ENCODE measurements at regions not wholly inside any gene's neighbourhood (a gene's known extent, or its start where the extent isn't known, plus 50 kb on each side); places are given as distances from the start of the nearest gene placed in this dataset.

DNA sequence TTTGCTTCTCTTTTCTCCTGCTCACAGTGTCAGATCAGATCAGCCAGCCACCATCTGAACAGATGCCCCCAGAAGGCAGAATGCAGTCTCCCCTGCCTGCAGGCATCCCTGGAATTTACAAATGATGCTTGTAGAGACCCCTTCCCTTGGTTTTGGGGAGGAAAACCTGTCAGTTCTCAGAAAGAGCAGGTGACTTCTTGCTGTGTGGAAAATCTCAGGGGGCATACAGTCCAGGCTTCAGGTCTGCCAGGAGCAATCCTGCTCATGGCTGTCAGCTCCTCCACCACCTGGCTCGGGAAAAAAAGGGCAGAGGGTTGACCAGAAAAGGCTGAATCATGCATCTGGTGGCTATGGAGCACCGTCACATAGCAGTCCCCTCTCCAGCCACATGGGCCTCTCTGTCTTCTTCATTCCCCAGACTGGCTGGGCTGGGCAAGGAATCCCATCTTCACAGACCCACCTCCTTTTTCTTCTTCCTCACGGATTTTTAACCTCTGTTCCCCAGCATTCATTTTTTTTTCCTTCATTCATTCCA is 107.0 kb downstream of the KCNF1 start:
- TF ChIP-seq ZNF114 (CRISPR knock-in tag; IDR thresholded peaks at IDR 0.05) = no peak
- no peak for TF ChIP-seq ETS1 (IDR thresholded peaks at IDR 0.05)
- TF ChIP-seq CREB1 (CRISPR knock-in tag; IDR thresholded peaks at IDR 0.05; ENCODE audit: low read depth) = no peak
- TF ChIP-seq EZH2 (IDR thresholded peaks at IDR 0.05; ENCODE audit: low read depth, unreplicated experiment) = no peak
- no peak for TF ChIP-seq REST (IDR thresholded peaks at IDR 0.05; ENCODE audit: unreplicated experiment)
- TF ChIP-seq CTCF (conservative IDR thresholded peaks at IDR 0.05; ENCODE audit: low read depth in 2 of 2) = no peak
- TF ChIP-seq JUNB (IDR thresholded peaks at IDR 0.05; ENCODE audit: unreplicated experiment) = no peak
- TF ChIP-seq, protein P1, sequence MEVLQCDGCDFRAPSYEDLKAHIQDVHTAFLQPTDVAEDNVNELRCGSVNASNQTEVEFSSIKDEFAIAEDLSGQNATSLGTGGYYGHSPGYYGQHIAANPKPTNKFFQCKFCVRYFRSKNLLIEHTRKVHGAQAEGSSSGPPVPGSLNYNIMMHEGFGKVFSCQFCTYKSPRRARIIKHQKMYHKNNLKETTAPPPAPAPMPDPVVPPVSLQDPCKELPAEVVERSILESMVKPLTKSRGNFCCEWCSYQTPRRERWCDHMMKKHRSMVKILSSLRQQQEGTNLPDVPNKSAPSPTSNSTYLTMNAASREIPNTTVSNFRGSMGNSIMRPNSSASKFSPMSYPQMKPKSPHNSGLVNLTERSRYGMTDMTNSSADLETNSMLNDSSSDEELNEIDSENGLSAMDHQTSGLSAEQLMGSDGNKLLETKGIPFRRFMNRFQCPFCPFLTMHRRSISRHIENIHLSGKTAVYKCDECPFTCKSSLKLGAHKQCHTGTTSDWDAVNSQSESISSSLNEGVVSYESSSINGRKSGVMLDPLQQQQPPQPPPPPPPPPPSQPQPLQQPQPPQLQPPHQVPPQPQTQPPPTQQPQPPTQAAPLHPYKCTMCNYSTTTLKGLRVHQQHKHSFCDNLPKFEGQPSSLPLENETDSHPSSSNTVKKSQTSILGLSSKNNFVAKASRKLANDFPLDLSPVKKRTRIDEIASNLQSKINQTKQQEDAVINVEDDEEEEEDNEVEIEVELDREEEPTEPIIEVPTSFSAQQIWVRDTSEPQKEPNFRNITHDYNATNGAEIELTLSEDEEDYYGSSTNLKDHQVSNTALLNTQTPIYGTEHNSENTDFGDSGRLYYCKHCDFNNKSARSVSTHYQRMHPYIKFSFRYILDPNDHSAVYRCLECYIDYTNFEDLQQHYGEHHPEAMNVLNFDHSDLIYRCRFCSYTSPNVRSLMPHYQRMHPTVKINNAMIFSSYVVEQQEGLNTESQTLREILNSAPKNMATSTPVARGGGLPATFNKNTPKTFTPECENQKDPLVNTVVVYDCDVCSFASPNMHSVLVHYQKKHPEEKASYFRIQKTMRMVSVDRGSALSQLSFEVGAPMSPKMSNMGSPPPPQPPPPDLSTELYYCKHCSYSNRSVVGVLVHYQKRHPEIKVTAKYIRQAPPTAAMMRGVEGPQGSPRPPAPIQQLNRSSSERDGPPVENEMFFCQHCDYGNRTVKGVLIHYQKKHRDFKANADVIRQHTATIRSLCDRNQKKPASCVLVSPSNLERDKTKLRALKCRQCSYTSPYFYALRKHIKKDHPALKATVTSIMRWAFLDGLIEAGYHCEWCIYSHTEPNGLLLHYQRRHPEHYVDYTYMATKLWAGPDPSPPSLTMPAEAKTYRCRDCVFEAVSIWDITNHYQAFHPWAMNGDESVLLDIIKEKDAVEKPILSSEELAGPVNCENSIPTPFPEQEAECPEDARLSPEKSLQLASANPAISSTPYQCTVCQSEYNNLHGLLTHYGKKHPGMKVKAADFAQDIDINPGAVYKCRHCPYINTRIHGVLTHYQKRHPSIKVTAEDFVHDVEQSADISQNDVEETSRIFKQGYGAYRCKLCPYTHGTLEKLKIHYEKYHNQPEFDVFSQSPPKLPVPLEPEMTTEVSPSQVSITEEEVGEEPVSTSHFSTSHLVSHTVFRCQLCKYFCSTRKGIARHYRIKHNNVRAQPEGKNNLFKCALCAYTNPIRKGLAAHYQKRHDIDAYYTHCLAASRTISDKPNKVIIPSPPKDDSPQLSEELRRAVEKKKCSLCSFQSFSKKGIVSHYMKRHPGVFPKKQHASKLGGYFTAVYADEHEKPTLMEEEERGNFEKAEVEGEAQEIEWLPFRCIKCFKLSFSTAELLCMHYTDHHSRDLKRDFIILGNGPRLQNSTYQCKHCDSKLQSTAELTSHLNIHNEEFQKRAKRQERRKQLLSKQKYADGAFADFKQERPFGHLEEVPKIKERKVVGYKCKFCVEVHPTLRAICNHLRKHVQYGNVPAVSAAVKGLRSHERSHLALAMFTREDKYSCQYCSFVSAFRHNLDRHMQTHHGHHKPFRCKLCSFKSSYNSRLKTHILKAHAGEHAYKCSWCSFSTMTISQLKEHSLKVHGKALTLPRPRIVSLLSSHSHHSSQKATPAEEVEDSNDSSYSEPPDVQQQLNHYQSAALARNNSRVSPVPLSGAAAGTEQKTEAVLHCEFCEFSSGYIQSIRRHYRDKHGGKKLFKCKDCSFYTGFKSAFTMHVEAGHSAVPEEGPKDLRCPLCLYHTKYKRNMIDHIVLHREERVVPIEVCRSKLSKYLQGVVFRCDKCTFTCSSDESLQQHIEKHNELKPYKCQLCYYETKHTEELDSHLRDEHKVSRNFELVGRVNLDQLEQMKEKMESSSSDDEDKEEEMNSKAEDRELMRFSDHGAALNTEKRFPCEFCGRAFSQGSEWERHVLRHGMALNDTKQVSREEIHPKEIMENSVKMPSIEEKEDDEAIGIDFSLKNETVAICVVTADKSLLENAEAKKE (CRISPR knock-in tag; IDR thresholded peaks at IDR 0.05) = no peak
- no peak for TF ChIP-seq NANOG (IDR thresholded peaks at IDR 0.05; ENCODE audit: borderline replicate concordance)
- TF ChIP-seq ZNF331 (CRISPR knock-in tag; IDR thresholded peaks at IDR 0.05; ENCODE audit: low read depth) = no peak
- TF ChIP-seq POLR2AphosphoS5 (IDR thresholded peaks at IDR 0.05; ENCODE audit: low read depth) = no peak
- TF ChIP-seq STAT1 (IDR thresholded peaks at IDR 0.05; ENCODE audit: unreplicated experiment) = no peak
- no peak for TF ChIP-seq EZH2phosphoT487 (IDR thresholded peaks at IDR 0.05; ENCODE audit: unreplicated experiment)
- no peaks in the 10 kb centered on the region; the same call in 1 of the 3 replicates for H3K9me3 Mint-ChIP-seq
- no peak overlapping the region for H3K4me3 Mint-ChIP-seq
- DNase-seq (ENCODE audit: low spot score) = no peak
- Histone ChIP-seq H2AFZ (no peak overlapping the region), H3K27me3 (ENCODE audit: insufficient read depth) (no peaks in the 10 kb centered on the region), H4K20me1 (replicated peaks; ENCODE audit: insufficient read depth) (no peaks in the 10 kb centered on the region), H3F3A (replicated peaks; ENCODE audit: low read depth) (no peaks in the 10 kb centered on the region), H3K27ac (ENCODE audit: low read depth) (no peak overlapping the region), H3K9me2 (ENCODE audit: insufficient read depth) (no peaks in the 10 kb centered on the region), H3K4me2 (no peak overlapping the region), H3K79me2 (replicated peaks; ENCODE audit: insufficient read depth) (no peaks in the 10 kb centered on the region), H3K4me3 (no peak overlapping the region), H3K4me1 (ENCODE audit: insufficient read depth) (peaks cover 5% of the 10 kb centered on the region; the same call in 1 of the 2 replicates), H3K36me3 (ENCODE audit: insufficient read depth) (no peaks in the 10 kb centered on the region)
- H3K27ac Mint-ChIP-seq = no peak overlapping the region
- H3K4me1 Mint-ChIP-seq = peaks cover 17% of the 10 kb centered on the region
- peaks cover 3% of the 10 kb centered on the region for H3K27me3 Mint-ChIP-seq (ENCODE audit: insufficient read depth, low read depth, poor library complexity)
- no peak for ATAC-seq
- H3K36me3 Mint-ChIP-seq (ENCODE audit: low read depth) = no peaks in the 10 kb centered on the region; the same call in 2 of the 3 replicates

All from GM23338 (cell line).